ENCODE measurements at regions not wholly inside any gene's neighbourhood (a gene's known extent, or its start where the extent isn't known, plus 50 kb on each side); places are given as distances from the start of the nearest gene placed in this dataset.

DNA sequence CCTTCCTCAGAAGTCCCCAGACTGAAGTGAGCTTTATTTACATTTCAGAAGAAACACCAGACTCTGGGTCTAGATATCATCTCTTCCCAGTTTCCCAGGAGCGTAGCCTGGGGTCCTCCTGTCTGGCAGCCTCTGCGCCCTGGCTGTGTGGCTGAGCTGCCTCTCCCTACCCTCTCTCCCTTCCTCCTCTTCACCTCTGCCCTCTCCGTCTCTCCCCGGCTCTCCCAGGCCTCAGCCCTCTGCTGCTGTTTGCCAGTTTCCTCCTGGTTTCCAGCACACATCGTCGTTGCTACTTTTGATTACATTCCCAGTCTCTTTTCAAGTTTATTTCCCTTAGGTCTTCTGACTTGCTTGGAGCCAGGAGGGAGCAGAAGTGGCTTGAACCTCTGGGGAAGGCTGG, 91.1 kb upstream of the DISP3 start:
- H3K4me1 ChIP-seq (ENCODE audit: control insufficient read depth in 2 of 2, insufficient read depth in 2 of 2, low read length in 1 of 2) = peaks cover 0 to 3% of the 10 kb centered on the region in 2 donors
- H3K27me3 ChIP-seq (ENCODE audit: control insufficient read depth in 1 of 2, insufficient read depth in 2 of 2, low read length in 2 of 2) = no peaks in the 10 kb centered on the region
- WGBS, 2 donors = 25 to 34% methylated on average over 6 of the region's 6 CpGs
- H3K36me3 ChIP-seq (ENCODE audit: control insufficient read depth in 2 of 2, insufficient read depth in 2 of 2, low read length in 1 of 2) = no peaks in the 10 kb centered on the region
- H3K9me3 ChIP-seq (ENCODE audit: control insufficient read depth in 2 of 2, insufficient read depth in 1 of 2, low read depth in 1 of 2, low read length in 1 of 2) = no peaks in the 10 kb centered on the region
- no peak overlapping the region for H3K4me3 ChIP-seq (ENCODE audit: low read depth in 1 of 2, low read length in 2 of 2)
- no peak overlapping the region for H3K27ac ChIP-seq (ENCODE audit: low read depth in 2 of 2, low read length in 1 of 2)

DNA sequence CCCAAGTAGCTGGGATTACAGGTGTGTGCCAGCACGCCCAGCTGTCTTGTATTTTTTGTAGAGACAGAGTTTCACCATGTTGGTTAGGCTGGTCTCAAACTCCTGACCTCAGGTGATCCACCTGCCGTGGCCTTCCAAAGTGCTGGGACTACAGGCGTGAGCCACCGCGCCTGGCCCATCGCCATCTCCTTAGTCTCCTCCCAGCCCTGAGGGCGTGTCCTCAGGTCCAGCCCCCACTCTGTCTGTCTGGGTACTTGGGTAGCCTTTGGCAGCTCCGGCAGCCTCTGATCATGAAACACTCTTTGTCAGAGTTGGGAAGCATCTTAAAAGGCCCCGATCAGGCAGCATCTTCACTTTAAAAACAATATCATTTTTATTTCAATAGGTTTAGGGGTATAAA, 90.3 kb upstream of the DISP3 start:
- 47 to 48% methylated on average over 9 of the region's 9 CpGs for WGBS, 2 donors
- no peaks in the 10 kb centered on the region for H3K27me3 ChIP-seq (ENCODE audit: control insufficient read depth in 1 of 2, insufficient read depth in 2 of 2, low read length in 2 of 2)

DNA sequence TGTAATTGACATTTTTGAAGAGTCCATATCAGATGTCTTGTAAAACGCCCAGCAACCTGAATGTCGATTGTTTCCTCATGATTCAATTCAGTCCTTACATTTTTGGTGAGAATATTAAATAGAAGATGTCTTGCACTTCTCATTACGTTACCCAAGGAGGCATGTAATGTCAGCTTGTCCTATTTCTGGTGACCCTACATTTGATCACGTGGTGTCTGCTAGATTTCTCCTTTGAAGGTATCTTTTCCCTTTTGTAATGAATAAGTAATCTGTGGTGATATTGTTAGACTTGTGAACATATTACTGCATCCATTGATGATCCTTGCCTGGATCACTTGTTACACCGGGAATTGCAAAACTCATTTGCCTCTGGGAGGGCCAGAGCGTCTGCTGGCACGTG, 87.6 kb upstream of the DISP3 start:
- H3K4me1 ChIP-seq (ENCODE audit: control insufficient read depth in 2 of 2, insufficient read depth in 2 of 2, low read length in 1 of 2) = no peaks in the 10 kb centered on the region
- no peaks in the 10 kb centered on the region for H3K36me3 ChIP-seq (ENCODE audit: control insufficient read depth in 2 of 2, insufficient read depth in 2 of 2, low read length in 1 of 2)
- no peak overlapping the region for H3K4me3 ChIP-seq (ENCODE audit: low read depth in 1 of 2, low read length in 2 of 2)
- WGBS, 2 donors = 66 to 76% methylated on average over 7 of the region's 7 CpGs
- peaks cover 0 to 6% of the 10 kb centered on the region in 2 donors for H3K9me3 ChIP-seq (ENCODE audit: control insufficient read depth in 2 of 2, insufficient read depth in 1 of 2, low read depth in 1 of 2, low read length in 1 of 2)
- H3K27ac ChIP-seq (ENCODE audit: low read depth in 2 of 2, low read length in 1 of 2) = no peak overlapping the region
- no peaks in the 10 kb centered on the region for H3K27me3 ChIP-seq (ENCODE audit: control insufficient read depth in 1 of 2, insufficient read depth in 2 of 2, low read length in 2 of 2)

More for the DNA sequence above, 90.3 kb upstream of the DISP3 start:
- Histone ChIP-seq H3K4me1 (ENCODE audit: control insufficient read depth in 2 of 2, insufficient read depth in 2 of 2, low read length in 1 of 2) (peaks cover 0 to 3% of the 10 kb centered on the region in 2 donors), H3K4me3 (ENCODE audit: low read depth in 1 of 2, low read length in 2 of 2) (no peak overlapping the region), H3K27ac (ENCODE audit: low read depth in 2 of 2, low read length in 1 of 2) (no peak overlapping the region), H3K36me3 (ENCODE audit: control insufficient read depth in 2 of 2, insufficient read depth in 2 of 2, low read length in 1 of 2) (no peaks in the 10 kb centered on the region), H3K9me3 (ENCODE audit: control insufficient read depth in 2 of 2, insufficient read depth in 1 of 2, low read depth in 1 of 2, low read length in 1 of 2) (peaks cover 0 to 5% of the 10 kb centered on the region in 2 donors)

DNA sequence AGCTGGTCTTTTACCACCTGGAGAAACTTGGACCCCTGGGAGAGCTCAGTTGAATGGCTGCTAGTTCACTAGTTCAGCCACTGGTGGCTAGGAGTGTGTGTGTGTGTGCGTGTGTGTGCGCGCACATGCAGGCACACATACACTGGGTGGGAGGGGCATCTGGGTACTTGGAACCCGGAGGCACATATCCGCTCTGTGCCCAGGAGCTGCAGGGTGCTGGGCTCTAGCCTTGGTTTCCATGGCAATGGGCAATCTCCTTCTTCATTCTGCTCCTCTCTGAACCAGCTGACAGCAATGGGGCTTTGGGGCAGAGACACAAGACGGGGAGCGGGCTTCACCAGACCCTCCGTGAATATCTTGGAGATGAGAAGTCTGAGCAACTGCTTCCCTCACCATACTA, 87.1 kb upstream of the DISP3 start:
- Histone ChIP-seq H3K9me3 (ENCODE audit: control insufficient read depth in 2 of 2, insufficient read depth in 1 of 2, low read depth in 1 of 2, low read length in 1 of 2) (peaks cover 0 to 6% of the 10 kb centered on the region in 2 donors), H3K36me3 (ENCODE audit: control insufficient read depth in 2 of 2, insufficient read depth in 2 of 2, low read length in 1 of 2) (no peaks in the 10 kb centered on the region), H3K4me3 (ENCODE audit: low read depth in 1 of 2, low read length in 2 of 2) (no peak overlapping the region), H3K27ac (ENCODE audit: low read depth in 2 of 2, low read length in 1 of 2) (no peak overlapping the region), H3K27me3 (ENCODE audit: control insufficient read depth in 1 of 2, insufficient read depth in 2 of 2, low read length in 2 of 2) (no peaks in the 10 kb centered on the region), H3K4me1 (ENCODE audit: control insufficient read depth in 2 of 2, insufficient read depth in 2 of 2, low read length in 1 of 2) (no peaks in the 10 kb centered on the region)
- 87% methylated on average over 8 of the region's 8 CpGs for WGBS, 2 donors

DNA sequence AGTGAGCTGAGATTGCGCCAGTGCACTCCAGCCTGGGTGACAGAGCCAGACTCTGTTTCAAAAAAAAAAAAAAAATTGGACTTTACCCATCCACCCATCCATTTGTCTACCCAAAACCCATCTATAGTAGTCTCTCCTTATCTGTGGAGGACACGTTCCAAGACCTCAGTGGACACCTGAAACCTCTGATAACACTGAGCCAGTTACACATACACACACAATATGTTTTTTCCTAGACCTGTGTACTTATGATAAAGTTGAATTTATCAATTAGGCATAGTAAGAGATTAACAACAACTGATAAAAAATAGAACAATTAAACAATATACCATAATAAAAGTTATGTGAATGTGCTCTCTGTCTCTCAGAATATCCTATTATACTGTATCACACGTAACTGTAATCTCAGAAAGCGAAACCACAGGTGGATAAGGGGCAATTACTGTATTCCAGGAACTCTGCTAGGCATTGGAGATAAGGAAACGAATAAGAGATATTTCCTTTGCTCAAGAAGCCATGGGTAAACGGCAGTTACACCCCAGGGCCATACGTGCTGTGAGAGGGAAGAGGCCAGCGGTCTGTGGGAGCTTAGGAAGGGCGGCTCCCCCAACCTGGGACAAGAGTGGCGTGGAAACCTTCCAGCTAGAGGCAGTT, 84.2 kb upstream of the DISP3 start:
- WGBS, 2 donors = 46 to 51% methylated on average over 10 of the region's 10 CpGs
- no peak overlapping the region for H3K27ac ChIP-seq (ENCODE audit: low read depth in 2 of 2, low read length in 1 of 2)
- H3K27me3 ChIP-seq (ENCODE audit: control insufficient read depth in 1 of 2, insufficient read depth in 2 of 2, low read length in 2 of 2) = no peaks in the 10 kb centered on the region
- no peaks in the 10 kb centered on the region for H3K4me1 ChIP-seq (ENCODE audit: control insufficient read depth in 2 of 2, insufficient read depth in 2 of 2, low read length in 1 of 2)
- peaks cover 0 to 6% of the 10 kb centered on the region in 2 donors for H3K9me3 ChIP-seq (ENCODE audit: control insufficient read depth in 2 of 2, insufficient read depth in 1 of 2, low read depth in 1 of 2, low read length in 1 of 2)
- no peaks in the 10 kb centered on the region for H3K36me3 ChIP-seq (ENCODE audit: control insufficient read depth in 2 of 2, insufficient read depth in 2 of 2, low read length in 1 of 2)
- no peak overlapping the region for H3K4me3 ChIP-seq (ENCODE audit: low read depth in 1 of 2, low read length in 2 of 2)

DNA sequence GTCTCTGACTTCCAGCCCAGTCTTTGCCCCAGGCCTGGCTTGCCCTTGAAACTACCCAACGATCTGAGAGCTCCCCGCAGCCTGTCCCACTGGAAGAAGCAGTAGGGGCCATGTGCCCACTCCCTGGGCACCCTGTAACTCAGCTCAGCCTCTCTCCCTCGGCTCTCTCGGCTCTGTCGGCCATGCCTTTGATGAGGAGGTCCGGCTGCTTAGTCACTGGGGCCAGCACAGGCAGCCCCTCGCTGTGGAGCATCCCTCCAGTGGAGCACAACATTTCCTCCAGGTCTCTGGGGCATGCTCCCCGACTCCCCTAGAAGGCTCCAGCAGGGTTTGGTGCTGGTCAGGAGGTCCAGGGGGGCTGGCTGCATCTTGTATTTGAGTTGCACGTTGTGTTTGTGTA, 83.3 kb upstream of the DISP3 start:
- H3K4me1 ChIP-seq (ENCODE audit: control insufficient read depth in 2 of 2, insufficient read depth in 2 of 2, low read length in 1 of 2) = no peaks in the 10 kb centered on the region
- H3K36me3 ChIP-seq (ENCODE audit: control insufficient read depth in 2 of 2, insufficient read depth in 2 of 2, low read length in 1 of 2) = no peaks in the 10 kb centered on the region
- 69 to 73% methylated on average over 8 to 9 of the region's 9 CpGs for WGBS, 2 donors
- H3K9me3 ChIP-seq (ENCODE audit: control insufficient read depth in 2 of 2, insufficient read depth in 1 of 2, low read depth in 1 of 2, low read length in 1 of 2) = peaks cover 0 to 6% of the 10 kb centered on the region in 2 donors
- H3K4me3 ChIP-seq (ENCODE audit: low read depth in 1 of 2, low read length in 2 of 2) = no peak overlapping the region
- H3K27me3 ChIP-seq (ENCODE audit: control insufficient read depth in 1 of 2, insufficient read depth in 2 of 2, low read length in 2 of 2) = no peaks in the 10 kb centered on the region
- no peak overlapping the region for H3K27ac ChIP-seq (ENCODE audit: low read depth in 2 of 2, low read length in 1 of 2)

DNA sequence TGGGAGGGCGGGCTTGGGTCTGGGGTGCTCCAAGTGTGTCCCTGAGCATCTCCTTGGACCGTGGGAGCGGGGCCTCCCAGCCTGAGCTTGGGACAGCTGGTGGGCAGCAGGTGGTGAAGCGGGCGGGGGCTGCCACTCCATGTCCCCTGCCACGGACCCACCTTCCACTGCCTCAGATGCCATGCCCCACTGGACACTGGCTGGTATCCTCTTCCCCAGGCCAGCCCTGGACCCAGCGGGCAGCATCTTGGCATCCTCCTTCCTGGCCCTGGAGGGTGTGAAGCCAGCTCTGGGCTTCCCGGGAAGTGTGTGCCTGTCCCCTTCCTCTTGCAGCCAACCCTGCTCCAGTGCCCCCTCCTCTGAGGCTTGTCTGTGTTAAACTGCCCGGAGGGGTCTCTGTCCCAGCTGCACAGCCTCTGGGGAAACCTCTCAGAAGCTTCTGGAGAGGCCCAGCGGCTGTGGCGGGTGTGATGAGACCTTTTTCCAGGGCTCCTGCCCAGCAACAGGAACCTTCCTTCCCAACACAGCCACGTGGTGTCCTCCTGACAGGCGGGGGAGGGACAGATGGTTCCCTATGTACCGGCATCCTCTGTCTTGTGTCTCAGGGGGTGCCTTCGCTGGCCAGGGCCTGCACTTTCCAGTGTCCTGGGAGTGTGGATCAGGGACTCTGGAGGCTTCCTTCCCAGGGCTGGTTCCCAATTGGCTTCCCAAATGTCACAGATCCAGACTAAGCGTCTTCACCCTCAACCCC, 81.6 kb upstream of the DISP3 start:
- peaks cover 0 to 6% of the 10 kb centered on the region in 2 donors for H3K9me3 ChIP-seq (ENCODE audit: control insufficient read depth in 2 of 2, insufficient read depth in 1 of 2, low read depth in 1 of 2, low read length in 1 of 2)
- WGBS, 2 donors = 64 to 66% methylated on average over 15 to 16 of the region's 16 CpGs
- no peaks in the 10 kb centered on the region for H3K36me3 ChIP-seq (ENCODE audit: control insufficient read depth in 2 of 2, insufficient read depth in 2 of 2, low read length in 1 of 2)
- no peaks in the 10 kb centered on the region for H3K4me1 ChIP-seq (ENCODE audit: control insufficient read depth in 2 of 2, insufficient read depth in 2 of 2, low read length in 1 of 2)
- no peak overlapping the region for H3K4me3 ChIP-seq (ENCODE audit: low read depth in 1 of 2, low read length in 2 of 2)
- no peaks in the 10 kb centered on the region for H3K27me3 ChIP-seq (ENCODE audit: control insufficient read depth in 1 of 2, insufficient read depth in 2 of 2, low read length in 2 of 2)
- no peak overlapping the region for H3K27ac ChIP-seq (ENCODE audit: low read depth in 2 of 2, low read length in 1 of 2)

DNA sequence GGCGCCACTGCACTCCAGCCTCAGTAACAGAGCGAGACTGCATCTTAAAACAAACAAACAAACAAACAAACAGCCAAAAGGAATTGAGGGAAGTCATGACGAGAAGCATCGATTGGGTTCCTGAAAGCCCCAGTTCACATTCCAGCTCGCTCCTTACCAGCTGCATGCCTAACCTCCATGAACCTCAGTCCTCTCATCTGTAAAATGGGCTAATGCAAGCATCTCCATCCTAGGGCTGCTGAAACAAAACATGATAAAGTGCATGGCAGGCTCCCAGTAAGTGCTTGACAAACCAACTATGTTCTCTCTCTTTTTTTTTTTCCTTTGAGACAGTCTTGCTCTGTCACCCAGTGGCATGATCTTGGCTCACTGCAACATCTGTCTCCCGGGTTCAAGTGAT, 79.7 kb upstream of the DISP3 start:
- no peak overlapping the region for H3K4me3 ChIP-seq (ENCODE audit: low read depth in 1 of 2, low read length in 2 of 2)
- H3K36me3 ChIP-seq (ENCODE audit: control insufficient read depth in 2 of 2, insufficient read depth in 2 of 2, low read length in 1 of 2) = no peaks in the 10 kb centered on the region
- H3K27ac ChIP-seq (ENCODE audit: low read depth in 2 of 2, low read length in 1 of 2) = no peak overlapping the region
- H3K27me3 ChIP-seq (ENCODE audit: control insufficient read depth in 1 of 2, insufficient read depth in 2 of 2, low read length in 2 of 2) = peaks cover 0 to 3% of the 10 kb centered on the region in 2 donors
- H3K9me3 ChIP-seq (ENCODE audit: control insufficient read depth in 2 of 2, insufficient read depth in 1 of 2, low read depth in 1 of 2, low read length in 1 of 2) = no peaks in the 10 kb centered on the region
- H3K4me1 ChIP-seq (ENCODE audit: control insufficient read depth in 2 of 2, insufficient read depth in 2 of 2, low read length in 1 of 2) = no peaks in the 10 kb centered on the region
- 89 to 91% methylated on average over 6 of the region's 6 CpGs for WGBS, 2 donors

DNA sequence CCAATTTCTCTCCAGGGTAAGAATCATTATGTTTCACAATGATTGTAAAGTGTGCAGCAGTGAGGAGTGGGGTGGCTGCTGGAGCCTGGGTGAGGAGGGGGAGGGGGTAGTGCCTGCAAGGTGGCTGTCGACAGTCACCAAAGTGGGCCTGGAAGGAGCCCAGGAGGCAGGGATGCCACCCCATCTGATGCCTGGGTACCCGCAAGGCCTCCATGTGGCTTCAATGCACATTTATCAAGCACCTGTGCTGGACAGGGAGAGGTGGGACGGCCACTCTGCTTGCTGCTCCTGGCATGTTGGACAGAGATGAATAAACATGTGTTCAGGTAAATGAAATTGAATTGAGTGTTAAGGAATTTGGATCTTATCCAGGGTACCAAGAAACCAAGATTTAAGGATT, 78.8 kb upstream of the DISP3 start:
- WGBS, 2 donors = 52 to 71% methylated on average over 3 of the region's 3 CpGs
- H3K4me3 ChIP-seq (ENCODE audit: low read depth in 1 of 2, low read length in 2 of 2) = no peak overlapping the region
- no peaks in the 10 kb centered on the region for H3K9me3 ChIP-seq (ENCODE audit: control insufficient read depth in 2 of 2, insufficient read depth in 1 of 2, low read depth in 1 of 2, low read length in 1 of 2)
- peaks cover 0 to 3% of the 10 kb centered on the region in 2 donors for H3K27me3 ChIP-seq (ENCODE audit: control insufficient read depth in 1 of 2, insufficient read depth in 2 of 2, low read length in 2 of 2)
- H3K4me1 ChIP-seq (ENCODE audit: control insufficient read depth in 2 of 2, insufficient read depth in 2 of 2, low read length in 1 of 2) = no peaks in the 10 kb centered on the region
- no peaks in the 10 kb centered on the region for H3K36me3 ChIP-seq (ENCODE audit: control insufficient read depth in 2 of 2, insufficient read depth in 2 of 2, low read length in 1 of 2)
- no peak overlapping the region for H3K27ac ChIP-seq (ENCODE audit: low read depth in 2 of 2, low read length in 1 of 2)

DNA sequence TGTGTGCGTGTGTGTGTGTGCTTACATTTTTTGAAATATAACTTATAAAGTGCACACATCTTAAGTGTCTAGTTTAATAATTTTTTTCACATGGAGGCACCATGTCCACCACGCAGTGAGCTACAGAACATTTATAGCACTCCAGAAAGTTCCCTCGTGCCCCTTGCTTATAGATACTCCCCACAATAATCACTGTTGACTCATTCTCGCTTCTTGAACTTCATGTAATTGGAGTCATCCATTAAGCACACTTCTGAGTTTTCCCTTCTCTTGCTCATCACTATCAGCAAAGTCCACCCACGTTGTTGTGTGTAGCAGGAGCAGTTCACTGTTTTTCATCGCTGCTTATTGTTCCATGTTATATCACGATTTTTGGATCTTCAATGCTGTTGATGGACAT, 78.4 kb upstream of the DISP3 start:
- WGBS, 2 donors = 63 to 71% methylated on average over 7 of the region's 7 CpGs
- H3K36me3 ChIP-seq (ENCODE audit: control insufficient read depth in 2 of 2, insufficient read depth in 2 of 2, low read length in 1 of 2) = no peaks in the 10 kb centered on the region
- H3K4me1 ChIP-seq (ENCODE audit: control insufficient read depth in 2 of 2, insufficient read depth in 2 of 2, low read length in 1 of 2) = no peaks in the 10 kb centered on the region
- peaks cover 0 to 3% of the 10 kb centered on the region in 2 donors for H3K27me3 ChIP-seq (ENCODE audit: control insufficient read depth in 1 of 2, insufficient read depth in 2 of 2, low read length in 2 of 2)
- H3K4me3 ChIP-seq (ENCODE audit: low read depth in 1 of 2, low read length in 2 of 2) = no peak overlapping the region
- no peaks in the 10 kb centered on the region for H3K9me3 ChIP-seq (ENCODE audit: control insufficient read depth in 2 of 2, insufficient read depth in 1 of 2, low read depth in 1 of 2, low read length in 1 of 2)
- H3K27ac ChIP-seq (ENCODE audit: low read depth in 2 of 2, low read length in 1 of 2) = no peak overlapping the region
